ENCODE measurements at regions not wholly inside any gene's neighbourhood (a gene's known extent, or its start where the extent isn't known, plus 50 kb on each side); places are given as distances from the start of the nearest gene placed in this dataset.

DNA sequence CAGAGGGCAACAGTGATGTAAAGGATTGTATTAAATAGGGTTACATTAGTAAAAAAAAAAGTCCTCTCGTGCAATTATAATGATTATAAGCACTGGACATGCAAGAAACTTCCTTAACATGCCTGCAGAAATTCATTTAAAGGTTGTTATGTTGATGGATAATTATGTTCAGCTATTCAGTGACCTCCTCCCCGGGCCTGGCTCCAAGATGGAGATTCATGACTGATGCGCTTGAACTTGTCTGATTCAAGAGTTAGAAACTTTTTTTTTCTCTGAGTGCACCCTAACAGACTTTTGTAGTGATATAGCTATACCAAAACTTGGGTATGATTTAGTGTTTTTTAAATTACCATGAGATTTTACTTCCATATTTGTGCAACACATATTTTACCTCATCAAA, 1170.0 kb upstream of the CITED2 start:
- TF ChIP-seq, protein P1, sequence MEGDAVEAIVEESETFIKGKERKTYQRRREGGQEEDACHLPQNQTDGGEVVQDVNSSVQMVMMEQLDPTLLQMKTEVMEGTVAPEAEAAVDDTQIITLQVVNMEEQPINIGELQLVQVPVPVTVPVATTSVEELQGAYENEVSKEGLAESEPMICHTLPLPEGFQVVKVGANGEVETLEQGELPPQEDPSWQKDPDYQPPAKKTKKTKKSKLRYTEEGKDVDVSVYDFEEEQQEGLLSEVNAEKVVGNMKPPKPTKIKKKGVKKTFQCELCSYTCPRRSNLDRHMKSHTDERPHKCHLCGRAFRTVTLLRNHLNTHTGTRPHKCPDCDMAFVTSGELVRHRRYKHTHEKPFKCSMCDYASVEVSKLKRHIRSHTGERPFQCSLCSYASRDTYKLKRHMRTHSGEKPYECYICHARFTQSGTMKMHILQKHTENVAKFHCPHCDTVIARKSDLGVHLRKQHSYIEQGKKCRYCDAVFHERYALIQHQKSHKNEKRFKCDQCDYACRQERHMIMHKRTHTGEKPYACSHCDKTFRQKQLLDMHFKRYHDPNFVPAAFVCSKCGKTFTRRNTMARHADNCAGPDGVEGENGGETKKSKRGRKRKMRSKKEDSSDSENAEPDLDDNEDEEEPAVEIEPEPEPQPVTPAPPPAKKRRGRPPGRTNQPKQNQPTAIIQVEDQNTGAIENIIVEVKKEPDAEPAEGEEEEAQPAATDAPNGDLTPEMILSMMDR (IDR thresholded peaks at IDR 0.05; ENCODE audit: low read length) = no peak
- TF ChIP-seq EZH2 (optimal IDR thresholded peaks at IDR 0.05; ENCODE audit: low read depth, low read length) = no peak
